HG02852 (cell line): ENCODE measurements at regions not wholly inside any gene's neighbourhood (a gene's known extent, or its start where the extent isn't known, plus 50 kb on each side); places are given as distances from the start of the nearest gene placed in this dataset.
"Not testable (repeated sequence)": the region's sequence is repeated elsewhere in the genome, so short reads cannot be mapped to it uniquely, and the experiment has no call there.

ENCODE experiments used
- ATAC-seq: cut with Tn5 transposase; IDR thresholded peaks from one replicate; pipeline ENCODE4 v1.9.1; 2021; ENCODE audit warnings: mild to moderate bottlenecking, moderate library complexity; ENCODE audit not compliant: unreplicated experiment

GRCh38 chr17:14451729-14452191 lies 150.9 kb downstream of the HS3ST3B1 start:
- ATAC-seq: no peak

GRCh38 chr17:14448818-14449217 lies 147.9 kb downstream of the HS3ST3B1 start:
- ATAC-seq: no peak

- no peak for ATAC-seq
Observed at GRCh38 chr17:14446825-14447224, 145.9 kb downstream of the HS3ST3B1 start.

GRCh38 chr17:14444915-14445314 lies 144.0 kb downstream of the HS3ST3B1 start:
- no peak for ATAC-seq

- ATAC-seq: no peak
Observed at GRCh38 chr17:14442798-14443528, 142.1 kb downstream of the HS3ST3B1 start.

- ATAC-seq: no peak
Observed at GRCh38 chr17:14437176-14437575, 136.3 kb downstream of the HS3ST3B1 start.

GRCh38 chr17:14436266-14436665 lies 135.4 kb downstream of the HS3ST3B1 start:
- no peak for ATAC-seq

GRCh38 chr17:14434506-14434905 lies 133.6 kb downstream of the HS3ST3B1 start:
- peak; percentile 85 for ATAC-seq

- ATAC-seq: no peak
Observed at GRCh38 chr17:14432079-14432478, 131.2 kb downstream of the HS3ST3B1 start.

- no peak for ATAC-seq
Observed at GRCh38 chr17:14429084-14429483, 128.2 kb downstream of the HS3ST3B1 start.

- ATAC-seq: no peak
Observed at GRCh38 chr17:14428648-14429029, 127.8 kb downstream of the HS3ST3B1 start.

- ATAC-seq: peak; percentile 58
Observed at GRCh38 chr17:14427900-14428647, 127.2 kb downstream of the HS3ST3B1 start.

- ATAC-seq: not testable (repeated sequence)
Observed at GRCh38 chr17:14423156-14423555, 122.3 kb downstream of the HS3ST3B1 start.

- no peak for ATAC-seq
Observed at GRCh38 chr17:14417336-14417735, 116.5 kb downstream of the HS3ST3B1 start.

GRCh38 chr17:14409292-14409691 lies 108.4 kb downstream of the HS3ST3B1 start:
- no peak for ATAC-seq

GRCh38 chr17:14407541-14407940 lies 106.7 kb downstream of the HS3ST3B1 start:
- no peak for ATAC-seq

- ATAC-seq: no peak
Observed at GRCh38 chr17:14405189-14405588, 104.3 kb downstream of the HS3ST3B1 start.
